HFF-Myc (cell line): ENCODE measurements at regions not wholly inside any gene's neighbourhood (a gene's known extent, or its start where the extent isn't known, plus 50 kb on each side); places are given as distances from the start of the nearest gene placed in this dataset.

Experiments
- DNase-seq: peaks from one replicate; pipeline ENCODE4 v3.0.0-alpha.2; 2011; ENCODE audit warnings: low read depth; ENCODE audit errors: extremely low read depth
- H3K4me3 ChIP-seq: replicated peaks from 2 replicates; pipeline ENCODE4 v1.5.1; 2011; ENCODE audit warnings: low read depth, mild to moderate bottlenecking, control low read depth, low read length
- TF ChIP-seq, protein P1 (sequence below): IDR thresholded peaks from 2 replicates; pipeline ENCODE4 v1.5.1; 2012; ENCODE audit warnings: mild to moderate bottlenecking, low read depth, low read length, control low read depth; ENCODE audit errors: missing control alignments

DNA sequence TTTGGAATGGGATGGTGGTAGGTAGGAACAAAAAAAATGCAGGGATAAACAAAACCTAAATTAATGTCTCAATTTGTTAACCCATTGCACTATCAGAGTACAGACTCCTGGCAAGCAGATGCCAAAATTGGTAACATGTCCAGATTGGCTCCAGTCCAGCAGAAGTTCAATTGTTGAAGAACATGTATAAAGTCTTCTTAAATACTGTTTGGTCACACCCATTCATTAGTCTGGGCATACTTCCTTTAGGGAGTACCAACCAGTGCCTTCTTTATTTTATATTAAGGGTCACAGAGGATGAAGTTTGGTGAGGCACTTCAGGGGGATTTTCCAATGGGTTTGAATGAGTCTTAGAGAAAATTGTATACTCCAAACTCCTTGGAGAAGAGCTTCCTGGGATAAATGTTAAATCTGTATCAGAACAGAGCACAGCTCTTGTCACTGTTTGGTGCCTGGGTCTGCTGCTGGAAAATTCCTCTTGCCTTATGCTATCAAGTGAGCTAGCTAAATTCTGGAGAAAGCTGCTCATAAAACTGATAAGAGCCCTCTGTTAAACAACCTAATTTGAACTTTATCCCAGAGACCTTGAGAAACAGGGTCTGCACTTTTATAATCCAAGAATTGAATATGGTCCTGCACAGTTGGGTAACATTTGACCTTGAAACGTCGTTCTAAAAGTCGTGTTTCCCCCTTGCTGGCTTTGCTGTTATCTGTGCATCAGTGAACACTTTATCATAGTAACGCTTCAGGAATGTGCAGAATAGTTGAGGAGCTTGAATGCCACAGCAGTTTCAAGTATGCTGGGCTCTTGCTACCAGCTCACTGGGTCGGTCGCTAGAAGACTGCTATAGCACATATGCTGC, 334.1 kb upstream of the CITED2 start:
- peak; percentile 56 for DNase-seq
- TF ChIP-seq, protein P1, sequence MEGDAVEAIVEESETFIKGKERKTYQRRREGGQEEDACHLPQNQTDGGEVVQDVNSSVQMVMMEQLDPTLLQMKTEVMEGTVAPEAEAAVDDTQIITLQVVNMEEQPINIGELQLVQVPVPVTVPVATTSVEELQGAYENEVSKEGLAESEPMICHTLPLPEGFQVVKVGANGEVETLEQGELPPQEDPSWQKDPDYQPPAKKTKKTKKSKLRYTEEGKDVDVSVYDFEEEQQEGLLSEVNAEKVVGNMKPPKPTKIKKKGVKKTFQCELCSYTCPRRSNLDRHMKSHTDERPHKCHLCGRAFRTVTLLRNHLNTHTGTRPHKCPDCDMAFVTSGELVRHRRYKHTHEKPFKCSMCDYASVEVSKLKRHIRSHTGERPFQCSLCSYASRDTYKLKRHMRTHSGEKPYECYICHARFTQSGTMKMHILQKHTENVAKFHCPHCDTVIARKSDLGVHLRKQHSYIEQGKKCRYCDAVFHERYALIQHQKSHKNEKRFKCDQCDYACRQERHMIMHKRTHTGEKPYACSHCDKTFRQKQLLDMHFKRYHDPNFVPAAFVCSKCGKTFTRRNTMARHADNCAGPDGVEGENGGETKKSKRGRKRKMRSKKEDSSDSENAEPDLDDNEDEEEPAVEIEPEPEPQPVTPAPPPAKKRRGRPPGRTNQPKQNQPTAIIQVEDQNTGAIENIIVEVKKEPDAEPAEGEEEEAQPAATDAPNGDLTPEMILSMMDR: no peak
- no peak overlapping the region for H3K4me3 ChIP-seq

DNA sequence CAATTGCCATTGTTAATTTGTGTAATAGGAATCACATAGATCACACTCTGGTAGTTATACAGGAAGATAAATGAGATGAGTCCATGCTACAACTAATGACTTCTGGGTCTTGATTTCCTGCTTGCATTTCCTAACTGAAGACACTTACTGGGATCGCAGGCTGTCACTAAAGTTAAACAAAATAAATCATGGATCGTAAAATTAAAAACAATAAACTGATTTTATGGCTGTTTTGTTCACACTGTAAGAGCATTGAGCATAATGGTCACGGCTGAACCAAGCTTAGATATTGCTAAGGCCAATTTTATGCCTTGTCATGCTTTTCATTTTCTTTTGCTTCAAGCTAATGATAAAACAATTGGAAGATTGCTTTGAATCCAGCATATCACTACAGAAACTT, 332.5 kb upstream of the CITED2 start:
- TF ChIP-seq, protein P1: no peak
- no peak for DNase-seq
- no peak overlapping the region for H3K4me3 ChIP-seq

DNA sequence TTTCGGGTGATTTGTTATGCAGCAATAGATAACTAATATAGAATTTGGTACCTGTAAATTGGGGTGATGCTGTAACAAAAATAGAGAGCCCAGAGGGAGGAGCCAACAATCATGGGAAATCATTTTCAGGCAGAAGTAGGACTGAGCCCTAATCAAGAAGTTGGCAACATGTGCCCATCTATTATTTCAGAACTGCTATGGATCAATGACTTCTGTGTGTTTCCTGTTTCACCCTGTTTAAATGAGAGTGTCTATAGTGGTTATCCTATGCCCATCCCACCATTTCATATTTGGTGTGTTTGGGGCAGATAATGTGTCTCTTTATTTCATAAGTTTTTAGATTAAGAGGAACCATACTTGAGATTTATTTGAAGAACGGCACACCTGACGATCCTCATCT, 330.8 kb upstream of the CITED2 start:
- TF ChIP-seq, protein P1: no peak
- no peak overlapping the region for H3K4me3 ChIP-seq
- DNase-seq: no peak

DNA sequence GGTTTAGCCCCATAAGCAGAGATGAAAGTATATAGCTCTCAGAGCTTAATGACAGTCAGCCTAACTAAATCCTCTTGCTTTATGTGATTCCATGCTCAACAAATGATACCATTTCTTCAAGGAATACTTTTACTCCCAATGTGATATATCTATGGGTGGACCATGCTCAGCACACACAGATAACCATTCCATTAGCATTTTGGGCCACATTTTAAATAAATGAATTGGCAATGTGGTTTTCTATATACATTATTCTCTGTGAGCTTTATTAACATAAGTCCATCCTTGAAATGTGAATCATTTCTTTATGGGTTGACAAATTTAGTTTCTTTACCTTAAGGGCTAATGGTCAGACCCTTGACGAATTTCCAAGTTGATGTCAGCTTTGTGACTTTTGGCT, 329.3 kb upstream of the CITED2 start:
- TF ChIP-seq, protein P1: no peak

DNA sequence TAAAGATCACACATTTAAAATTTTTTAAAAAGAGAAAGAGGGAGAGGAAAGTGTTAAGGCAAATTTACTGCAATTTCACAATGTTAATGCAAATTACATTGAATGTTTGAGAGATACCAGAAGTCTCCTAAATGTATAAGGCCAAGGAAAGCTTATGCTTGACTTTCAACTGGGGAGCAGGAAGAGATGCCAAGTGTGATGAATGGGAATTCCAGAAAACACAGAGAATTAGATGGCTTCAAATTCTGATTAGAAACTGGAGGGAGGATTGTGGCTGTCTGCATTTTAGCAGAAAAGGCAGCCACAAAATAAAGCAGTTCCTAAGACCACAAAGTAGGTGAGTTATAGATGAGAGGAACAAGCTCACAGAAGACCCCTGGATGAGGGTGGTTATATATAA, 328.3 kb upstream of the CITED2 start:
- no peak for DNase-seq
- no peak overlapping the region for H3K4me3 ChIP-seq
- TF ChIP-seq, protein P1: no peak

More for the DNA sequence above, 329.3 kb upstream of the CITED2 start:
- no peak for DNase-seq
- H3K4me3 ChIP-seq: no peak overlapping the region

DNA sequence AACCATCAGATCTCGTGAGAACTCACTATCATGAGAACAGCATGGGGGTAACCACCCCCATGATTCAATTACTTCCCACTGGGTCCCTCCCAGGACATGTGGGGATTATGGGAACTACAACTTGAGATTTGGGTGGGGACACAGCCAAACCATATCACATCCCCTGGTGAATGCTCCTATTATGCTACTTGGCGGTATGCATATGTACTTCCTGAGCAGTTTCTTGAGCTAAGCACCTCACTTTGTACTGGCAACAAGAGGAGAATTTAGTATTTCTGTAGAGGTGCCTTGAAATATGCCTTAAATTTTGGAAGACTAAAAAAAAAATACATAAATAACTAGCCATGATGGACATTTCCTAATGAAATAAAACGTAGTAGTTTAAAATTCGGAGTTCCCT, 327.2 kb upstream of the CITED2 start:
- no peak overlapping the region for H3K4me3 ChIP-seq
- DNase-seq: no peak
- TF ChIP-seq, protein P1: no peak
